NCI-H1417 (cell line): ENCODE measurements at regions not wholly inside any gene's neighbourhood (a gene's known extent, or its start where the extent isn't known, plus 50 kb on each side); places are given as distances from the start of the nearest gene placed in this dataset.

Experiments
- DNase-seq, 3 experiments: peaks; one replicate each; lab custom pipeline; 2025; lab: John Stamatoyannopoulos, UW

- DNase-seq, result no peak
Observed at GRCh38 chr4:42747971-42748370, 91.1 kb upstream of the ATP8A1 start.

GRCh38 chr4:42736527-42737195 is 79.8 kb upstream of the ATP8A1 start:
- DNase-seq, result no peak

- DNase-seq, result no peak
Observed at GRCh38 chr4:42733380-42733779, 76.5 kb upstream of the ATP8A1 start.

- no peak for DNase-seq
Observed at GRCh38 chr4:42732776-42733175, 75.9 kb upstream of the ATP8A1 start.

- no peak for DNase-seq
Observed at GRCh38 chr4:42729505-42730237, 72.8 kb upstream of the ATP8A1 start.

GRCh38 chr4:42724451-42724850 is 67.5 kb upstream of the ATP8A1 start:
- DNase-seq, result no peak

GRCh38 chr4:42720533-42720932 is 63.6 kb upstream of the ATP8A1 start:
- DNase-seq, result no peak

GRCh38 chr4:42719257-42719656 is 62.4 kb upstream of the ATP8A1 start:
- no peak for DNase-seq

- DNase-seq, result no peak
Observed at GRCh38 chr4:42718336-42718735, 61.4 kb upstream of the ATP8A1 start.

- no peak for DNase-seq
Observed at GRCh38 chr4:42716996-42717395, 60.1 kb upstream of the ATP8A1 start.

GRCh38 chr4:42715807-42716482 is 59.0 kb upstream of the ATP8A1 start:
- DNase-seq, result no peak

- no peak for DNase-seq
Observed at GRCh38 chr4:42713391-42713790, 56.5 kb upstream of the ATP8A1 start.

GRCh38 chr4:42712854-42713253 is 55.9 kb upstream of the ATP8A1 start:
- no peak for DNase-seq

- no peak for DNase-seq
Observed at GRCh38 chr4:42711496-42711895, 54.6 kb upstream of the ATP8A1 start.

- DNase-seq, result peak in 1 of 3 experiments; percentile 41
Observed at GRCh38 chr4:42710761-42711160, 53.9 kb upstream of the ATP8A1 start.

- DNase-seq, result peak in 2 of 3 experiments; percentile 17 to 62
Observed at GRCh38 chr4:42710329-42710728, 53.4 kb upstream of the ATP8A1 start.

- peak in 2 of 3 experiments; percentile 22 to 61 for DNase-seq
Observed at GRCh38 chr4:42709392-42710065, 52.6 kb upstream of the ATP8A1 start.

- DNase-seq, result peak; percentile 20 to 95 (median 81)
Observed at GRCh38 chr4:42708625-42709024, 51.7 kb upstream of the ATP8A1 start.
